ENCODE measurements at regions not wholly inside any gene's neighbourhood (a gene's known extent, or its start where the extent isn't known, plus 50 kb on each side); places are given as distances from the start of the nearest gene placed in this dataset.

DNA sequence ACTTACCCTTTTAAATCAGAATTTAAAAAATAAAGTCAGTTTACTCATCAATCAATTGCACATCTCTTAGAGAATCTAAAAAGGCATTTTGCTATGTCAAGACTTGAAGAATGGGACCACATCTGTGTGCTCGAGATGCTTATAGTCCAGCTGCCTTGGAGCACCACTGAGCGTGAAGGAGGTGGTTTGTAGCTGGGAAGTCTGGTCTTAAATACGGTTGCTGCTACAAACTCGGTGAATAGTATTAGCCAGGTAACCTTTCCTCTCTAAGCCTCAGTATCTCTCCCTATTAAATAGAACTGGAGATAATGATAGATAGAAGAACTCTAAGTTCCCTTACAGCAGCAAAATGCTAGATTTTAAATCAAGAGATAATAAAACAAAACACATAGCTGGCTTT, 289.7 kb downstream of the TRIB2 start:
- TF ChIP-seq, protein P1, sequence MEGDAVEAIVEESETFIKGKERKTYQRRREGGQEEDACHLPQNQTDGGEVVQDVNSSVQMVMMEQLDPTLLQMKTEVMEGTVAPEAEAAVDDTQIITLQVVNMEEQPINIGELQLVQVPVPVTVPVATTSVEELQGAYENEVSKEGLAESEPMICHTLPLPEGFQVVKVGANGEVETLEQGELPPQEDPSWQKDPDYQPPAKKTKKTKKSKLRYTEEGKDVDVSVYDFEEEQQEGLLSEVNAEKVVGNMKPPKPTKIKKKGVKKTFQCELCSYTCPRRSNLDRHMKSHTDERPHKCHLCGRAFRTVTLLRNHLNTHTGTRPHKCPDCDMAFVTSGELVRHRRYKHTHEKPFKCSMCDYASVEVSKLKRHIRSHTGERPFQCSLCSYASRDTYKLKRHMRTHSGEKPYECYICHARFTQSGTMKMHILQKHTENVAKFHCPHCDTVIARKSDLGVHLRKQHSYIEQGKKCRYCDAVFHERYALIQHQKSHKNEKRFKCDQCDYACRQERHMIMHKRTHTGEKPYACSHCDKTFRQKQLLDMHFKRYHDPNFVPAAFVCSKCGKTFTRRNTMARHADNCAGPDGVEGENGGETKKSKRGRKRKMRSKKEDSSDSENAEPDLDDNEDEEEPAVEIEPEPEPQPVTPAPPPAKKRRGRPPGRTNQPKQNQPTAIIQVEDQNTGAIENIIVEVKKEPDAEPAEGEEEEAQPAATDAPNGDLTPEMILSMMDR (IDR thresholded peaks at IDR 0.05; ENCODE audit: low read depth, low read length, poor library complexity, severe bottlenecking), result no peak
- no peak for TF ChIP-seq EZH2phosphoT487 (IDR thresholded peaks at IDR 0.05; ENCODE audit: borderline replicate concordance, low read length)

Measured in DOHH2 (cell line).